ENCODE measurements at regions not wholly inside any gene's neighbourhood (a gene's known extent, or its start where the extent isn't known, plus 50 kb on each side); places are given as distances from the start of the nearest gene placed in this dataset.
"Not testable (repeated sequence)": the region's sequence is repeated elsewhere in the genome, so short reads cannot be mapped to it uniquely, and the experiment has no call there.

DNA sequence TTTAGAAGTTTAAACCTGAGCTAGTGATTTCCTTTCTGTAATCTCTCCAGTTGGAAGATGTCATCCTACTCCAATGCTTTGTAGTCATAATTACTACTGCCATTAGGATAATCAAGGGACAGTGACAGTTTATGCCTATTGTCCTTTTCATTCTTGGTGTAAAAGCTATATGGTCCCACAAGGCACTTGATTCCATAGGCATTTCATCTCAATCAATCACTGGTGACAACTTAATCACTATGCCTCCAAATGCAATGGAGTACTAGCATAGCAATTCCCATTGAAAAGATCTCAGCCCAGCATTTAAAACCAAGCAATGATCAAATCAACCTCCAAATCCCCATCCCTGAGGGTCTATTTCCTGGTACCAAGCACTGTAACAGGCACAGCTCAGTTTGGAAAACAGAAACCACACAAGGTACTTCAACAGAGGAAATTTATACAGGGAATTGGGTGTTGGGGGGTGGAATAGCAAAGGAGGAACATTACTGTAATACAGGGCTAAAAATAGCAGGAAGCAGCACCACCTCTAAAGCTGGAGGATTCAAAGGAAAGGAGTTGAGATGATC, 51.0 kb downstream of the FHIP2A start:
- DNase-seq, result no peak
- ATAC-seq, result no peak

DNA sequence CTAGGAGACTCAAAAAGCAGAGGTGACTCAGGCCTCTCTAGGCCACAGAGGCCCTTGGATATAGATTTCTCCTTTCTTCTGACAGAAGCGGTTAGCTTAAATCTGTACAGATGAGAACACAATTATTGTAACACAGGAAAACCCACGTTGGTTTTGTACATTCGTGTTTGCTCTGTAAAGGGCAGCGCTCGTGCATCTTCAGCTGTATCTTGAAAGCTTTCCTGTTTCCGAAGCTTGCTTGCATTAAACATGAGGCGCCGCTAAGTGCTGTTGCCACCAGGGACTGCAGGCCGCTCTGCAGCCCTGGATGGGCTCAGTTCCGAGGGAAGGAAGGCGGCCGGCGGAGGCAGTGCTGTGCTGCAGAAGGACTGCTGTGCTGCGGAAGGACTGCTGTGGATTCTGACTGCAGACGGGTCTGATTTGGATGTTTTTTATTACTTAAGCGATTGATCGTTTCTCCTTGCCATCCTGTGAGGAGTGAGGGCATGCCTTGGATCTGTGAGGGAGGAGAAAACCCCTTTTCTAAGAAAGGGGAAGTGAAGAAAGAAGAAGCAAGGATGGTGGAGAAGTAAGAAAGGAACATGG, 53.3 kb downstream of the FHIP2A start:
- DNase-seq (peak; percentile 24), ATAC-seq (peak; percentile 48)

DNA sequence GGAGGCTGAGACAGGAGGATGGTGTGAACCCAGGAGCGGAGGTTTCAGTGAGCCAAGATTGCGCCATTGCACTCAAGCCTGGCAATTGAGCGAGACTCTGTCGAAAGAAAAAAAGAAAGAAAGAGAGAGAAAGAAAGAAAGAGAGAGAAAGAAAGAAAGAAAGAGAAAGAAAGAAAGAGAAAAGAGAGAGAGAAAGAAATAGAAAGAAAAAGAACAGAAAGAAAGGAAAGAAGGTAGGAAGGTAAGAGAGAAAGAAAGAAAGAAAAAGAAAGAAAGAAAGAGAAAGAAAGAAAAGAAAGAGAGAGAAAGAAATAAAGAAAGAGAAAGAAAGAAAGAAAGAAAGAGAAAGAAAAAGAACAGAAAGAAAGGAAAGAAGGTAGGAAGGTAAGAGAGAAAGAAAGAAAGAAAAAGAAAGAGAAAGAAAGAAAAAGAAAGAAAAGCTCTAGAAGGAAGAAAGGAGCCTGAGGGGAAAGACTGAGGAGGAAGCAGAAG, 54.1 kb downstream of the FHIP2A start:
- ATAC-seq, DNase-seq: not testable (repeated sequence)

DNA sequence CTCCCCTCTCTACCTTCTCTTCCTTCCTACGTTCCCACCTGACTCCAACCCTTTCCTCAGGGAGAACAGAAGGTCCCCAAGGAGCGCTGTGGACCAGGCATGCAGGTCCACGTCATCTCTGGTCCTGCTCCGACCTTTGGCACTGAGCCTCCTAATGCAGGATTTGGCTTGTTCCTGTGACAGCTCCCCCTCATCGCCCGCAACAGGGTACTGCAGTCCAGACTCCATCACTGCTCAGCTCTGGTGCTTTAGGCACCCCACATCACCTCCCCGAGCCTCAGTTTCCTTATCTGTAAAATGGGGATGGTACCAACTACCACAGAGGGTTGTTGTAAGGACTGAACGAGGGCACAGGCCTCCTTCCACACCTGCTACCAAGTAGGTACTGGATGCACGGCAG, 54.6 kb downstream of the FHIP2A start:
- ATAC-seq, result no peak
- no peak for DNase-seq

GRCh38 chr10:114876602-114877300, 55.2 kb downstream of the FHIP2A start:
- ATAC-seq (peak; percentile 71), DNase-seq (peak; percentile 65)

GRCh38 chr10:114877301-114877644, 55.7 kb downstream of the FHIP2A start:
- ATAC-seq, result no peak
- no peak for DNase-seq

GRCh38 chr10:114879093-114879492, 57.5 kb downstream of the FHIP2A start:
- DNase-seq (no peak), ATAC-seq (no peak)

GRCh38 chr10:114879541-114880158, 58.1 kb downstream of the FHIP2A start:
- ATAC-seq (peak; percentile 47), DNase-seq (peak; percentile 51)

DNA sequence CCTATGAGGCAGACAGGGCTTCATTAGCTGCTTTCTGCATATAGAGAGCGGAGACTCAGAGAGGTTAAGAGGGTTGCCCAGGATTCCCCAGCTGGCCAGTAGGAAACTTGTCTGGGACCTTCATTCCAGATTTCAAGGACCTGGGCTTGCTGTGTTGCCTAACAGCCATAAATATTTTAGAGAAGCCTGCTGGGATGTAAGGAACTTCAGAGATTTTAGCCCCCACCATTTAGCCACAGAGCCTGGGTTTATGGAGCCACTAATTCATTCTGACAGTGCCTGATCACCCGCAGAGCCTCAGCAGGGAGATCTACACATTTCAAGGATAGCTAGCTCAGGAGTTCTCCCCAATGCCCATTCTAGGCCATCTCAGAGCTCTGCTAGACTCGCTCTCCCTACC, 56.6 kb upstream of the TRUB1 start:
- ATAC-seq, result no peak
- DNase-seq, result no peak

- no peak for DNase-seq
- ATAC-seq, result no peak
Observed at GRCh38 chr10:114881901-114882300, 56.1 kb upstream of the TRUB1 start.

DNA sequence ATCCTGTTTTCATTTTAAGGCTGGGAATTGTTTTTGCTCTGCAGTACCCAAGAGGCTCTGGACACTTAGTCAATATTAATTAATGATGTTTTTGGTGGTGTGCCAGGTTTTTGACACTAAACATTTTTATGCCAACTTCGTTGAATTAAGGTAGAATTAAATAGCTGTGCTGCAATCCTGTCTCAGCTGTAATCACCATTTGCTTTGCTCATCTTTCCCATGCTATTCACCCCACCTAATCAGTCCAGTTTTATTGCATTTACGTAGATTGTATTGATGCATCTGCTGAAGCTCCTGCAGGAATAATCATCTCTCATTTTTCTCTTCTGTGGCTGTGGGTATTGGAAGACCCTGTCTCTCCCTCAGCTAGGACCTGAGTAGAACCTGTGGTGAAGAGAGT, 52.6 kb upstream of the TRUB1 start:
- ATAC-seq, result no peak

More for the DNA sequence above, 52.6 kb upstream of the TRUB1 start:
- DNase-seq, result no peak
